SU-DHL-6 (cell line): ENCODE measurements at regions not wholly inside any gene's neighbourhood (a gene's known extent, or its start where the extent isn't known, plus 50 kb on each side); places are given as distances from the start of the nearest gene placed in this dataset.

Source experiments
- H2AFZ ChIP-seq: fragments of 200-600 bp; sonication (generic); 2 replicates; pipeline ENCODE4 v1.6.1; 2014; ENCODE audit warnings: low read depth, mild to moderate bottlenecking, moderate library complexity, mixed read lengths, antibody characterized with exemption, low read length; ENCODE audit not compliant: severe bottlenecking
- H3F3A ChIP-seq: fragments of 200-600 bp; shearing (Covaris generic); 2 replicates; pipeline ENCODE4 v1.6.0; 2016; ENCODE audit warnings: antibody characterized with exemption, mild to moderate bottlenecking; ENCODE audit not compliant: insufficient read depth
- H3K27ac ChIP-seq: fragments of 200-600 bp; sonication (generic); 2 replicates; pipeline ENCODE4 v1.5.1; 2016; ENCODE audit warnings: low read depth, mild to moderate bottlenecking, low read length, moderate library complexity, mixed read lengths
- H3K27me3 ChIP-seq: fragments of 200-600 bp; sonication (generic), shearing (Covaris generic); 2 replicates; pipeline ENCODE4 v1.6.0; 2014; ENCODE audit warnings: mild to moderate bottlenecking, low read length
- H3K36me3 ChIP-seq: fragments of 200-600 bp; sonication (generic); 2 replicates; pipeline ENCODE4 v1.6.1; 2014; ENCODE audit warnings: mild to moderate bottlenecking, low read length, mixed read lengths
- H3K4me2 ChIP-seq: fragments of 300-600, 200-600 bp; shearing (Covaris generic), sonication (generic); 2 replicates; pipeline ENCODE4 v1.6.0; 2014; ENCODE audit warnings: low read length, low read depth, mild to moderate bottlenecking; ENCODE audit not compliant: poor library complexity, severe bottlenecking
- H3K4me3 ChIP-seq: fragments of 200-600 bp; sonication (generic); 2 replicates; pipeline ENCODE4 v1.5.1; 2014; ENCODE audit warnings: antibody characterized with exemption, low read length, mild to moderate bottlenecking, mixed read lengths; ENCODE audit not compliant: insufficient read depth, poor library complexity, severe bottlenecking
- H3K79me2 ChIP-seq: fragments of 200-600 bp; sonication (generic); 2 replicates; pipeline ENCODE4 v1.6.1; 2014; ENCODE audit warnings: mild to moderate bottlenecking, low read length, moderate library complexity; ENCODE audit not compliant: insufficient read depth
- H3K9ac ChIP-seq: fragments of 200-600 bp; sonication (generic); 2 replicates; pipeline ENCODE4 v1.7.0; 2014; ENCODE audit warnings: mild to moderate bottlenecking, low read length
- H3K9me2 ChIP-seq: fragments of 200-600 bp; sonication (generic); replicated peaks from 2 replicates; pipeline ENCODE4 v1.6.1; 2014; ENCODE audit warnings: low read length; ENCODE audit not compliant: insufficient read depth
- H3K9me3 ChIP-seq: fragments of 200-600 bp; sonication (generic); 2 replicates; pipeline ENCODE4 v1.6.1; 2014; ENCODE audit warnings: low read length, mixed read lengths; ENCODE audit not compliant: insufficient read depth
- H4K20me1 ChIP-seq: fragments of 200-600 bp; sonication (generic); 2 replicates; pipeline ENCODE4 v1.6.1; 2014; ENCODE audit warnings: low read depth, mild to moderate bottlenecking, antibody characterized with exemption, low read length, moderate library complexity, mixed read lengths
- CTCF ChIP-seq: fragments of 200-600 bp; sonication (generic); IDR thresholded peaks from one replicate; pipeline ENCODE4 v1.5.1; 2017; ENCODE audit warnings: antibody characterized with exemption, mild to moderate bottlenecking, low read length, moderate library complexity; ENCODE audit not compliant: insufficient read depth, poor library complexity, severe bottlenecking
- EZH2phosphoT487 ChIP-seq: fragments of 200-600 bp; sonication (generic), shearing (Covaris generic); conservative IDR thresholded peaks from 2 replicates; pipeline ENCODE4 v1.6.1; 2018; ENCODE audit warnings: mild to moderate bottlenecking, antibody characterized with exemption, low read length, moderate library complexity, mixed read lengths

- Histone ChIP-seq H3K9me2 (no peaks in the 10 kb centered on the region), H3K4me2 (peak overlapping the region; percentile 88), H3K79me2 (no peaks in the 10 kb centered on the region), H3K27me3 (no peaks in the 10 kb centered on the region), H3K4me3 (peak overlapping the region; percentile 42), H4K20me1 (no peaks in the 10 kb centered on the region), H3K27ac (peak overlapping the region; percentile 99), H3K36me3 (no peaks in the 10 kb centered on the region), H3K9ac (peak overlapping the region; percentile 50), H3F3A (peaks cover 45% of the 10 kb centered on the region), H3K9me3 (no peaks in the 10 kb centered on the region), H2AFZ (peak overlapping the region; percentile 3)
- TF ChIP-seq EZH2phosphoT487 (no peak), CTCF (no peak)
These were observed 178.1 kb upstream of the RUNX1 start for GRCh38 chr21:35226968-35227744.

DNA sequence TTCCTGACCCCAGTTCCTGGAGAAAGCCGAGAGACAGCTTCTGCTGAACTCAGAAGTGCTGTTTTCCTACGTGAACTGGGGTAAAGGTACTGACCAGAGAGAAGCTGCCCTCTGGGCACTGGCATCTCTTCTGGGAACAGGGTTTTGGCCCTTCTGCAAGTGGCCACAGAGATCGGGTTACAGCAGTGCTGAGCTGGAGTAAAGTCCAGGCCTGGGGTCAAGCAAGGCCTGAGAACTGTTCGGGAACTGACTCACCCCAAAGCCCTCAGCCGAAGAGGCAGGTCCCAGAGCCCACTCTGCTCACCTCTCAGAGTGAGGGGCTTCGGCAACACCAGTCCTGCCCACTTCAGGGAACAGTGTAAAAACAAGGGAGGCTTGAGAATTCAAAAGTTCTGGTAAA is 177.2 kb upstream of the RUNX1 start:
- no peaks in the 10 kb centered on the region for H3K9me3 ChIP-seq
- no peaks in the 10 kb centered on the region for H3K36me3 ChIP-seq
- H2AFZ ChIP-seq = no peak overlapping the region
- H3F3A ChIP-seq = peaks cover 38% of the 10 kb centered on the region
- TF ChIP-seq CTCF (no peak), EZH2phosphoT487 (no peak)
- peak overlapping the region; percentile 42 for H3K4me3 ChIP-seq
- peak overlapping the region; percentile 99 for H3K27ac ChIP-seq
- no peaks in the 10 kb centered on the region for H4K20me1 ChIP-seq
- H3K79me2 ChIP-seq = no peaks in the 10 kb centered on the region
- H3K4me2 ChIP-seq = peak overlapping the region; percentile 88
- peak overlapping the region; percentile 50 for H3K9ac ChIP-seq
- H3K9me2 ChIP-seq = no peaks in the 10 kb centered on the region
- no peaks in the 10 kb centered on the region for H3K27me3 ChIP-seq

- Histone ChIP-seq H2AFZ (no peak overlapping the region), H3K27ac (peak overlapping the region; percentile 99; the same call in 1 of the 2 replicates), H3K27me3 (no peaks in the 10 kb centered on the region), H4K20me1 (no peaks in the 10 kb centered on the region), H3F3A (peaks cover 32% of the 10 kb centered on the region), H3K36me3 (no peaks in the 10 kb centered on the region), H3K4me2 (no peak overlapping the region), H3K9me3 (no peaks in the 10 kb centered on the region), H3K9me2 (no peaks in the 10 kb centered on the region), H3K9ac (no peak overlapping the region), H3K4me3 (no peak overlapping the region), H3K79me2 (no peaks in the 10 kb centered on the region)
- TF ChIP-seq EZH2phosphoT487 (no peak), CTCF (no peak)
These were observed 176.5 kb upstream of the RUNX1 start for GRCh38 chr21:35225573-35225972.
